Kidney epithelial cell (primary cell): ENCODE measurements at regions not wholly inside any gene's neighbourhood (a gene's known extent, or its start where the extent isn't known, plus 50 kb on each side); places are given as distances from the start of the nearest gene placed in this dataset.

Experiments used
- DNase-seq: peaks from one replicate; pipeline ENCODE4 v3.0.0-alpha.2; 2010; ENCODE audit warnings: low read depth
- H3K27me3 ChIP-seq: 2 replicates; pipeline ENCODE4 v1.6.0; 2011; ENCODE audit warnings: low read length; ENCODE audit not compliant: control insufficient read depth, insufficient read depth
- H3K36me3 ChIP-seq: 2 replicates; pipeline ENCODE4 v1.5.1; 2011; ENCODE audit warnings: low read length; ENCODE audit not compliant: control insufficient read depth, insufficient read depth
- H3K4me3 ChIP-seq: 2 replicates; pipeline ENCODE4 v1.5.1; 2011; ENCODE audit warnings: low read depth, mild to moderate bottlenecking, control low read depth, low read length
- CTCF ChIP-seq: IDR thresholded peaks from 2 replicates; pipeline ENCODE4 v1.5.1; 2011; ENCODE audit warnings: mild to moderate bottlenecking, moderate library complexity, low read length, control low read depth, inconsistent platforms; ENCODE audit not compliant: insufficient read depth, poor library complexity, severe bottlenecking

- TF ChIP-seq CTCF: no peak
- no peak for DNase-seq
- Histone ChIP-seq H3K4me3 (no peak overlapping the region), H3K27me3 (no peaks in the 10 kb centered on the region), H3K36me3 (no peaks in the 10 kb centered on the region)
Observed at GRCh38 chr13:63044589-63045313, 1629.1 kb upstream of the PCDH20 start.

- Histone ChIP-seq H3K36me3 (no peaks in the 10 kb centered on the region), H3K4me3 (no peak overlapping the region), H3K27me3 (no peaks in the 10 kb centered on the region)
- no peak for TF ChIP-seq CTCF
- no peak for DNase-seq
Observed at GRCh38 chr13:63042686-63043085, 1627.0 kb upstream of the PCDH20 start.

GRCh38 chr13:63041640-63042414 is 1626.2 kb upstream of the PCDH20 start:
- DNase-seq: no peak
- Histone ChIP-seq H3K36me3 (no peaks in the 10 kb centered on the region), H3K4me3 (no peak overlapping the region), H3K27me3 (no peaks in the 10 kb centered on the region)
- TF ChIP-seq CTCF: no peak

- H3K36me3 ChIP-seq: no peaks in the 10 kb centered on the region
- no peak overlapping the region for H3K4me3 ChIP-seq
- DNase-seq: no peak
- no peaks in the 10 kb centered on the region for H3K27me3 ChIP-seq
- no peak for TF ChIP-seq CTCF
Observed at GRCh38 chr13:63026285-63026797, 1610.7 kb upstream of the PCDH20 start.

GRCh38 chr13:63025741-63026140 is 1610.1 kb upstream of the PCDH20 start:
- no peak for TF ChIP-seq CTCF
- no peaks in the 10 kb centered on the region for H3K36me3 ChIP-seq
- H3K4me3 ChIP-seq: no peak overlapping the region
- H3K27me3 ChIP-seq: no peaks in the 10 kb centered on the region
- no peak for DNase-seq
